HEK293 (cell line): ENCODE measurements at regions not wholly inside any gene's neighbourhood (a gene's known extent, or its start where the extent isn't known, plus 50 kb on each side); places are given as distances from the start of the nearest gene placed in this dataset.

ENCODE experiments used
- CTCF ChIA-PET: fragments of 350-600 bp; formaldehyde crosslinking; extraction: SDS; loops from one replicate; lab custom pipeline; 2021; ENCODE audit warnings: antibody characterized with exemption; lab: Yijun Ruan, JAX
- POLR2A ChIA-PET: fragments of 300-600 bp; formaldehyde crosslinking; extraction: SDS; loops from one replicate; lab custom pipeline; 2020; ENCODE audit warnings: antibody characterized with exemption, inconsistent platforms; lab: Yijun Ruan, JAX
- H3K27ac ChIP-seq: fragments of 200-500 bp; sonication (Bioruptor generic); 2 replicates; pipeline ENCODE4 v1.5.1; 2014; ENCODE audit warnings: low read depth, low read length, control low read depth, inconsistent platforms; ENCODE audit errors: extremely low read depth
- H3K36me3 ChIP-seq, 2 experiments: fragments of 200-500 bp in 1 of 2; sonication (Bioruptor generic) in 1 of 2; 1 replicate in 1 of 2; 2 replicates in 1 of 2; pipeline ENCODE4 v1.5.1; 2014 to 2017; ENCODE audit warnings: inconsistent platforms in 2 of 2, low read length in 2 of 2; ENCODE audit not compliant: control insufficient read depth in 2 of 2, insufficient read depth in 1 of 2
- H3K4me1 ChIP-seq: fragments of 200-500 bp; sonication (Bioruptor generic); 2 replicates; pipeline ENCODE4 v1.5.1; 2014; ENCODE audit warnings: mild to moderate bottlenecking, low read length, inconsistent platforms; ENCODE audit not compliant: control insufficient read depth, insufficient read depth
- H3K4me3 ChIP-seq: 2 replicates; pipeline ENCODE4 v1.5.1; 2011; ENCODE audit warnings: low read depth, mild to moderate bottlenecking, control low read depth, low read length, moderate library complexity
- H3K9me3 ChIP-seq: fragments of 200-500 bp; sonication (Bioruptor generic); 2 replicates; pipeline ENCODE4 v1.5.1; 2014; ENCODE audit warnings: low read depth, low read length, inconsistent platforms; ENCODE audit not compliant: control insufficient read depth, insufficient read depth
- CTCF ChIP-seq: fragments of 450-650 bp; formaldehyde crosslinking; IDR thresholded peaks from 2 replicates; pipeline ENCODE4 v1.5.1; 2016; ENCODE audit warnings: missing biosample characterization, missing genetic modification characterization
- ELK4 ChIP-seq: IDR thresholded peaks from 2 replicates; pipeline ENCODE4 v1.6.1; 2011; ENCODE audit warnings: mild to moderate bottlenecking, low read depth, low read length, borderline replicate concordance
- KLF10 ChIP-seq: fragments of 450-650 bp; IDR thresholded peaks from 2 replicates; pipeline ENCODE4 v1.5.1; 2018; ENCODE audit warnings: missing biosample characterization, mild to moderate bottlenecking, missing genetic modification characterization
- KLF17 ChIP-seq: fragments of 450-650 bp; formaldehyde crosslinking; IDR thresholded peaks from 2 replicates; pipeline ENCODE4 v1.5.1; 2016; ENCODE audit warnings: missing biosample characterization, missing genetic modification characterization
- PRDM1 ChIP-seq: fragments of 450-650 bp; formaldehyde crosslinking; IDR thresholded peaks from 2 replicates; pipeline ENCODE4; 2016; ENCODE audit warnings: missing biosample characterization, missing genetic modification characterization
- SP7 ChIP-seq: fragments of 450-650 bp; formaldehyde crosslinking; IDR thresholded peaks from 2 replicates; pipeline ENCODE4 v1.5.1; 2016; ENCODE audit warnings: missing biosample characterization, missing genetic modification characterization
- TRIM28 ChIP-seq: IDR thresholded peaks from 2 replicates; pipeline ENCODE4 v1.6.1; 2011; ENCODE audit warnings: low read length, control low read depth, borderline replicate concordance
- YY2 ChIP-seq: fragments of 450-650 bp; formaldehyde crosslinking; IDR thresholded peaks from 2 replicates; pipeline ENCODE4 v1.5.1; 2016; ENCODE audit warnings: missing biosample characterization, missing genetic modification characterization
- ZBTB8A ChIP-seq: fragments of 450-650 bp; formaldehyde crosslinking; IDR thresholded peaks from 2 replicates; pipeline ENCODE4 v1.5.1; 2016; ENCODE audit warnings: missing biosample characterization, missing genetic modification characterization
- ZFHX2 ChIP-seq: fragments of 450-650 bp; formaldehyde crosslinking; conservative IDR thresholded peaks from 2 replicates; pipeline ENCODE4 v1.5.1; 2016; ENCODE audit warnings: missing biosample characterization, missing genetic modification characterization
- ZFP37 ChIP-seq: fragments of 450-650 bp; formaldehyde crosslinking; IDR thresholded peaks from 2 replicates; pipeline ENCODE4 v1.5.1; 2016; ENCODE audit warnings: missing biosample characterization, missing genetic modification characterization
- ZIC2 ChIP-seq: fragments of 450-650 bp; formaldehyde crosslinking; IDR thresholded peaks from 2 replicates; pipeline ENCODE4 v1.5.1; 2016; ENCODE audit warnings: missing biosample characterization, missing genetic modification characterization
- ZNF16 ChIP-seq: fragments of 450-650 bp; formaldehyde crosslinking; IDR thresholded peaks from 2 replicates; pipeline ENCODE4 v1.5.1; 2016; ENCODE audit warnings: low read depth, missing biosample characterization, missing genetic modification characterization
- ZNF2 ChIP-seq: fragments of 450-650 bp; formaldehyde crosslinking; IDR thresholded peaks from 2 replicates; pipeline ENCODE4 v1.5.1; 2016; ENCODE audit warnings: missing biosample characterization, missing genetic modification characterization
- ZNF202 ChIP-seq: fragments of 450-650 bp; formaldehyde crosslinking; IDR thresholded peaks from 2 replicates; pipeline ENCODE4 v1.5.1; 2016; ENCODE audit warnings: missing biosample characterization, missing genetic modification characterization, borderline replicate concordance
- ZNF266 ChIP-seq: fragments of 450-650 bp; formaldehyde crosslinking; IDR thresholded peaks from 2 replicates; pipeline ENCODE4 v1.5.1; 2016; ENCODE audit warnings: missing biosample characterization, missing genetic modification characterization, low read depth
- ZNF350 ChIP-seq: fragments of 450-650 bp; formaldehyde crosslinking; IDR thresholded peaks from 2 replicates; pipeline ENCODE4 v1.5.0; 2017; ENCODE audit warnings: missing biosample characterization, mild to moderate bottlenecking, missing genetic modification characterization
- ZNF354C ChIP-seq: fragments of 450-650 bp; formaldehyde crosslinking; IDR thresholded peaks from 2 replicates; pipeline ENCODE4 v1.5.1; 2016; ENCODE audit warnings: missing biosample characterization, missing genetic modification characterization, low read depth, borderline replicate concordance
- ZNF394 ChIP-seq: fragments of 450-650 bp; formaldehyde crosslinking; IDR thresholded peaks from 2 replicates; pipeline ENCODE4 v1.5.1; 2016; ENCODE audit warnings: missing biosample characterization, missing genetic modification characterization, mild to moderate bottlenecking, moderate library complexity, borderline replicate concordance
- ZNF488 ChIP-seq: fragments of 450-650 bp; formaldehyde crosslinking; IDR thresholded peaks from 2 replicates; pipeline ENCODE4 v1.5.1; 2016; ENCODE audit warnings: missing biosample characterization, missing genetic modification characterization
- ZNF558 ChIP-seq: fragments of 450-650 bp; formaldehyde crosslinking; IDR thresholded peaks from 2 replicates; pipeline ENCODE4 v1.5.1; 2016; ENCODE audit warnings: missing biosample characterization, missing genetic modification characterization
- ZNF561 ChIP-seq: fragments of 450-650 bp; IDR thresholded peaks from 2 replicates; pipeline ENCODE4 v1.5.1; 2018; ENCODE audit warnings: missing biosample characterization, missing genetic modification characterization, borderline replicate concordance
- ZNF585B ChIP-seq: fragments of 450-650 bp; formaldehyde crosslinking; IDR thresholded peaks from 2 replicates; pipeline ENCODE4 v1.5.1; 2016; ENCODE audit warnings: missing biosample characterization, missing genetic modification characterization
- ZNF624 ChIP-seq: fragments of 450-650 bp; formaldehyde crosslinking; IDR thresholded peaks from 2 replicates; pipeline ENCODE4 v1.5.1; 2017; ENCODE audit warnings: missing biosample characterization, missing genetic modification characterization
- ZNF654 ChIP-seq: fragments of 450-650 bp; formaldehyde crosslinking; IDR thresholded peaks from 2 replicates; pipeline ENCODE4 v1.5.1; 2016; ENCODE audit warnings: low read depth, missing biosample characterization, missing genetic modification characterization
- ZNF660 ChIP-seq: fragments of 450-650 bp; IDR thresholded peaks from 2 replicates; pipeline ENCODE4 v1.5.1; 2018; ENCODE audit warnings: missing biosample characterization, mild to moderate bottlenecking, missing genetic modification characterization
- ZNF701 ChIP-seq: fragments of 450-650 bp; formaldehyde crosslinking; IDR thresholded peaks from 2 replicates; pipeline ENCODE4 v1.5.1; 2016; ENCODE audit warnings: missing biosample characterization, missing genetic modification characterization
- ZNF768 ChIP-seq: fragments of 450-650 bp; formaldehyde crosslinking; IDR thresholded peaks from 2 replicates; pipeline ENCODE4 v1.5.1; 2018; ENCODE audit warnings: missing biosample characterization, mild to moderate bottlenecking, missing genetic modification characterization
- ZNF792 ChIP-seq: fragments of 450-650 bp; formaldehyde crosslinking; IDR thresholded peaks from 2 replicates; pipeline ENCODE4 v1.5.1; 2016; ENCODE audit warnings: missing biosample characterization, missing genetic modification characterization
- ZNF843 ChIP-seq: fragments of 450-650 bp; formaldehyde crosslinking; IDR thresholded peaks from 2 replicates; pipeline ENCODE4 v1.5.1; 2016; ENCODE audit warnings: missing biosample characterization, missing genetic modification characterization
- ZSCAN30 ChIP-seq: fragments of 450-650 bp; IDR thresholded peaks from 2 replicates; pipeline ENCODE4 v1.5.1; 2018; ENCODE audit warnings: missing biosample characterization, mild to moderate bottlenecking, missing genetic modification characterization, moderate library complexity

GRCh38 chr5:87780831-87781760, 368.4 kb upstream of the CCNH start:
- POLR2A ChIA-PET: interaction anchor here (1.4 kb wide), 1 partner anchor 910 kb away, joined by 4 read pairs; no protein-coding TSS in a partner anchor
- CTCF ChIA-PET: interaction anchor here (0.5 to 7.4 kb wide), 44 partner anchors 8 to 1282 kb away, joined by 3 to 46 read pairs (median 3); no protein-coding TSS in a partner anchor
- Histone ChIP-seq H3K4me3 (no peak overlapping the region), H3K4me1 (no peaks in the 10 kb centered on the region), H3K27ac (no peak overlapping the region)
- peak; percentile 97 for TF ChIP-seq ZNF654 (tag by site-specific recombination)
- TF ChIP-seq KLF17: no peak
- peak; percentile 78 for TF ChIP-seq CTCF
- TF ChIP-seq ZNF585B (tag by site-specific recombination): no peak
- TF ChIP-seq ZIC2: 0 out of 2 replicates have a peak, but pooled peaks have one; percentile 8
- no peak for TF ChIP-seq ZNF394 (tag by site-specific recombination)
- peak; percentile 66 for TF ChIP-seq ZNF660 (tag by site-specific recombination)
- TF ChIP-seq ZSCAN30 (tag by site-specific recombination): peak; percentile 81; the same call in 1 of the 2 replicates
- TF ChIP-seq PRDM1: peak; percentile 96
- peak; percentile 31; the same call in 1 of the 2 replicates for TF ChIP-seq SP7 (tag by site-specific recombination)
- TF ChIP-seq ZNF2 (tag by site-specific recombination): peak; percentile 73; the same call in 1 of the 2 replicates
- peak; percentile 39; the same call in 1 of the 2 replicates for TF ChIP-seq ZNF561 (tag by site-specific recombination)
- peak; percentile 26; the same call in 1 of the 2 replicates for TF ChIP-seq ZFP37
- TF ChIP-seq, all 188 proteins: peak for 10
- Histone ChIP-seq H3K9me3 (no peaks in the 10 kb centered on the region), H3K36me3 (no peaks in the 10 kb centered on the region)

- CTCF ChIA-PET: interaction anchor here (0.6 to 7.4 kb wide), 7 partner anchors 9 to 935 kb away, joined by 3 to 46 read pairs (median 3); no protein-coding TSS in a partner anchor
- Histone ChIP-seq H3K27ac (no peak overlapping the region), H3K9me3 (no peaks in the 10 kb centered on the region)
- TF ChIP-seq ZNF624 (tag by site-specific recombination) (no peak), ZNF488 (tag by site-specific recombination) (no peak), ZNF16 (no peak), ZNF792 (tag by site-specific recombination) (no peak), ZNF266 (tag by site-specific recombination) (no peak), ZNF701 (tag by site-specific recombination) (no peak), ELK4 (no peak), ZFHX2 (no peak), YY2 (tag by site-specific recombination) (no peak), TRIM28 (no peak), ZNF354C (tag by site-specific recombination) (no peak), ZNF558 (no peak), ZNF202 (no peak), KLF10 (tag by site-specific recombination) (no peak), ZBTB8A (tag by site-specific recombination) (no peak), ZNF350 (tag by site-specific recombination) (no peak), ZNF843 (tag by site-specific recombination) (no peak), ZNF768 (no peak)
These were observed 366.1 kb upstream of the CCNH start for GRCh38 chr5:87778876-87779275.

More at GRCh38 chr5:87778876-87779275, 366.1 kb upstream of the CCNH start:
- Histone ChIP-seq H3K4me1 (no peaks in the 10 kb centered on the region), H3K4me3 (no peak overlapping the region), H3K36me3 (no peaks in the 10 kb centered on the region)
- POLR2A ChIA-PET: no interaction called here
